ENCODE measurements at regions not wholly inside any gene's neighbourhood (a gene's known extent, or its start where the extent isn't known, plus 50 kb on each side); places are given as distances from the start of the nearest gene placed in this dataset.

- TF ChIP-seq CTCF (IDR thresholded peaks at IDR 0.05; ENCODE audit: poor library complexity, severe bottlenecking) = no peak
- TF ChIP-seq REST (IDR thresholded peaks at IDR 0.05; ENCODE audit: borderline replicate concordance) = no peak
- TF ChIP-seq POLR2AphosphoS5 (IDR thresholded peaks at IDR 0.05) = no peak
These were observed 493.1 kb downstream of the NOVA1 start for GRCh38 chr14:26104717-26105116.

Data from neural cell (in vitro differentiated cells).